ENCODE measurements at regions not wholly inside any gene's neighbourhood (a gene's known extent, or its start where the extent isn't known, plus 50 kb on each side); places are given as distances from the start of the nearest gene placed in this dataset.

GRCh38 chr1:87833166-87833565 lies 504.5 kb downstream of the LMO4 start:
- no peaks in the 10 kb centered on the region for H3K36me3 Mint-ChIP-seq
- Histone ChIP-seq H3K27me3 (ENCODE audit: insufficient read depth, low read length, poor library complexity, severe bottlenecking) (no peaks in the 10 kb centered on the region), H3K4me1 (ENCODE audit: insufficient read depth, low read length) (no peaks in the 10 kb centered on the region), H3K27ac (ENCODE audit: low read depth, low read length) (no peak overlapping the region), H3K36me3 (ENCODE audit: insufficient read depth, low read length) (no peaks in the 10 kb centered on the region), H3K9me3 (ENCODE audit: low read length) (no peaks in the 10 kb centered on the region), H3K4me3 (ENCODE audit: low read length) (no peak overlapping the region)
- H3K27me3 Mint-ChIP-seq: peaks cover 5 to 11% of the 10 kb centered on the region in 2 donors
- H3K9me3 Mint-ChIP-seq: peaks cover 0 to 2% (median 0%) of the 10 kb centered on the region in 5 donors
- H3K4me3 Mint-ChIP-seq: no peak overlapping the region
- ChIA-PET POLR2A (no interaction called here), CTCF (no interaction called here)
- no peak for DNase-seq
- no peaks in the 10 kb centered on the region for H3K4me1 Mint-ChIP-seq
- H3K27ac Mint-ChIP-seq: no peak overlapping the region

GRCh38 chr1:87834151-87834550 lies 505.5 kb downstream of the LMO4 start:
- Mint-ChIP-seq H3K4me1 (no peaks in the 10 kb centered on the region), H3K4me3 (no peak overlapping the region), H3K27me3 (peaks cover 5 to 7% of the 10 kb centered on the region in 2 donors), H3K27ac (no peak overlapping the region), H3K36me3 (no peaks in the 10 kb centered on the region), H3K9me3 (peaks cover 0 to 2% (median 0%) of the 10 kb centered on the region in 5 donors)
- Histone ChIP-seq H3K27ac (ENCODE audit: low read depth, low read length) (no peak overlapping the region), H3K36me3 (ENCODE audit: insufficient read depth, low read length) (no peaks in the 10 kb centered on the region), H3K4me1 (ENCODE audit: insufficient read depth, low read length) (no peaks in the 10 kb centered on the region), H3K9me3 (ENCODE audit: low read length) (no peaks in the 10 kb centered on the region), H3K4me3 (ENCODE audit: low read length) (no peak overlapping the region), H3K27me3 (ENCODE audit: insufficient read depth, low read length, poor library complexity, severe bottlenecking) (no peaks in the 10 kb centered on the region)
- POLR2A ChIA-PET: no interaction called here
- CTCF ChIA-PET: no interaction called here
- no peak for DNase-seq

GRCh38 chr1:87834941-87835340 lies 506.3 kb downstream of the LMO4 start:
- Mint-ChIP-seq H3K9me3 (peaks cover 0 to 2% (median 0%) of the 10 kb centered on the region in 5 donors), H3K27ac (no peak overlapping the region), H3K36me3 (no peaks in the 10 kb centered on the region), H3K27me3 (peaks cover 5% of the 10 kb centered on the region in 2 donors), H3K4me3 (no peak overlapping the region), H3K4me1 (no peaks in the 10 kb centered on the region)
- Histone ChIP-seq H3K4me3 (ENCODE audit: low read length) (no peak overlapping the region), H3K27me3 (ENCODE audit: insufficient read depth, low read length, poor library complexity, severe bottlenecking) (no peaks in the 10 kb centered on the region), H3K36me3 (ENCODE audit: insufficient read depth, low read length) (no peaks in the 10 kb centered on the region), H3K27ac (ENCODE audit: low read depth, low read length) (no peak overlapping the region), H3K4me1 (ENCODE audit: insufficient read depth, low read length) (no peaks in the 10 kb centered on the region), H3K9me3 (ENCODE audit: low read length) (no peaks in the 10 kb centered on the region)
- POLR2A ChIA-PET: no interaction called here
- no peak for DNase-seq
- CTCF ChIA-PET: no interaction called here

DNA sequence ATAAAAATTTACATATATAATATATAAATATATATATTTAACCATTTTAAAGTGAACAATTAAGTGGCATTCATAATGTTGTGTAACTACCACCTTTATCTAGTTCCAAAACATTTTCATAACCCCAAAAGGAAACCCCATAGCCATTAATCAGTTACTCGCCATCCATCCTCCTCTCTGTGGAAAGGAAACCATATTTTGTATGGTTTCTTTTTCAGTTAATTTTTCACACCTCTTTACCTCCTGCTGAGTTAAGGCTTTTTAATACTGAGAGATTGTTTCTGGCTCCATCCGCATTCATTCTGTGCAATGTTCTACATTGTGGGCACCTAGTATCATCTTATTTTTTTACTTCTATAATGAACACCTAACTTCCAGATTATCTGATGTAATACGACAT lies 512.1 kb downstream of the LMO4 start:
- no peak overlapping the region for H3K4me3 Mint-ChIP-seq
- H3K9me3 ChIP-seq (ENCODE audit: low read length): no peaks in the 10 kb centered on the region
- H3K9me3 Mint-ChIP-seq: no peaks in the 10 kb centered on the region
- H3K4me1 ChIP-seq (ENCODE audit: insufficient read depth, low read length): no peaks in the 10 kb centered on the region
- H3K36me3 Mint-ChIP-seq: no peaks in the 10 kb centered on the region
- no peaks in the 10 kb centered on the region for H3K27me3 ChIP-seq (ENCODE audit: insufficient read depth, low read length, poor library complexity, severe bottlenecking)
- no peak for DNase-seq
- POLR2A ChIA-PET: no interaction called here
- H3K4me3 ChIP-seq (ENCODE audit: low read length): no peak overlapping the region
- H3K27me3 Mint-ChIP-seq: peaks cover 4 to 25% of the 10 kb centered on the region in 2 donors
- no peaks in the 10 kb centered on the region for H3K36me3 ChIP-seq (ENCODE audit: insufficient read depth, low read length)
- H3K4me1 Mint-ChIP-seq: no peaks in the 10 kb centered on the region
- H3K27ac Mint-ChIP-seq: no peak overlapping the region
- no peak overlapping the region for H3K27ac ChIP-seq (ENCODE audit: low read depth, low read length)
- CTCF ChIA-PET: no interaction called here

- Histone ChIP-seq H3K4me3 (ENCODE audit: low read length) (no peak overlapping the region), H3K27ac (ENCODE audit: low read depth, low read length) (no peak overlapping the region), H3K27me3 (ENCODE audit: insufficient read depth, low read length, poor library complexity, severe bottlenecking) (no peaks in the 10 kb centered on the region), H3K36me3 (ENCODE audit: insufficient read depth, low read length) (no peaks in the 10 kb centered on the region), H3K9me3 (ENCODE audit: low read length) (no peaks in the 10 kb centered on the region), H3K4me1 (ENCODE audit: insufficient read depth, low read length) (no peaks in the 10 kb centered on the region)
- Mint-ChIP-seq H3K27ac (no peak overlapping the region), H3K9me3 (no peaks in the 10 kb centered on the region), H3K36me3 (no peaks in the 10 kb centered on the region), H3K4me1 (no peaks in the 10 kb centered on the region), H3K4me3 (no peak overlapping the region), H3K27me3 (peaks cover 4 to 25% of the 10 kb centered on the region in 2 donors)
- DNase-seq: no peak
- POLR2A ChIA-PET: no interaction called here
- CTCF ChIA-PET: no interaction called here
Measured at GRCh38 chr1:87841332-87841731, 512.7 kb downstream of the LMO4 start.

DNA sequence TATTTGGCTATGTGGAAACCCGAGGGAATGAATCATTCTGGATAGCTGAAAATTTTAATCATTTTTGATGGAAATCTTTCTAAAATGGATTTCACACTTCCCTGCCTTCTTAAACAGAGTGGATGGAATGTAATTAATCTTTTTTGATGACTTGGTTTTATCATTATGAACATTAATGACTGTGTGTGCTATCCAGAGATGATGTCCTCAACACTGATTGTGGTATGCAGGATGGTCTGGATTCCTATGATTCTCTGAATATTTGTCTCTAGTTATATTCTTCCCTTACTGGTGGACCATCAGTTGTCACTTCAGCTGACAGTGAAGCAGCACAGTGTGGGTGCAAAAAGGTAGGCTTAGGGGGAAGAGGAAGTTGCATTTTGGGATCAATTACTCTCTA lies 513.5 kb downstream of the LMO4 start:
- no peaks in the 10 kb centered on the region for H3K9me3 ChIP-seq (ENCODE audit: low read length)
- CTCF ChIA-PET: no interaction called here
- Mint-ChIP-seq H3K9me3 (no peaks in the 10 kb centered on the region), H3K4me3 (no peak overlapping the region), H3K27ac (no peak overlapping the region), H3K27me3 (peaks cover 4 to 25% of the 10 kb centered on the region in 2 donors), H3K36me3 (no peaks in the 10 kb centered on the region), H3K4me1 (no peaks in the 10 kb centered on the region)
- no peaks in the 10 kb centered on the region for H3K36me3 ChIP-seq (ENCODE audit: insufficient read depth, low read length)
- no peak overlapping the region for H3K4me3 ChIP-seq (ENCODE audit: low read length)
- no peak overlapping the region for H3K27ac ChIP-seq (ENCODE audit: low read depth, low read length)
- POLR2A ChIA-PET: no interaction called here
- H3K27me3 ChIP-seq (ENCODE audit: insufficient read depth, low read length, poor library complexity, severe bottlenecking): no peaks in the 10 kb centered on the region
- no peaks in the 10 kb centered on the region for H3K4me1 ChIP-seq (ENCODE audit: insufficient read depth, low read length)
- no peak for DNase-seq

DNA sequence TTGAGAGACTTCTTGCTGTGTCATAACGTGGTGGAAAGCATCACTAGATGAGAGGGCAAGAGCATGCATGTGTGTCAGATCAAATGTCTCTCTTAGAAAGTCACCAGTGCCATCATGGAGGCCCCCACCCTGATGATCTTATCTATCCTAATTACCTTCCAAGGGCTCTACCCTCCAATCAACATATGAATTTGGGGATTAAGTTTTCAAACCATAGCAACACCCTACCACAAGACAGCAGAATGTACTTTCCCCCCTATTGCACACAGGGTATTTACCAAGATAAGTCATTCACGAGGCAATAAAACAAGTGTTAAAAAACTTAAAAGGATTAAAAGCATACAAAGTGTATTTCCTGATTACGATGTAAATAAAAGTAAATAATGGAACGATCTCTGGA lies 515.6 kb downstream of the LMO4 start:
- CTCF ChIA-PET: no interaction called here
- Histone ChIP-seq H3K27me3 (ENCODE audit: insufficient read depth, low read length, poor library complexity, severe bottlenecking) (no peaks in the 10 kb centered on the region), H3K4me3 (ENCODE audit: low read length) (no peak overlapping the region), H3K36me3 (ENCODE audit: insufficient read depth, low read length) (no peaks in the 10 kb centered on the region), H3K4me1 (ENCODE audit: insufficient read depth, low read length) (no peaks in the 10 kb centered on the region), H3K9me3 (ENCODE audit: low read length) (no peaks in the 10 kb centered on the region), H3K27ac (ENCODE audit: low read depth, low read length) (no peak overlapping the region)
- no peak for DNase-seq
- H3K4me1 Mint-ChIP-seq: no peaks in the 10 kb centered on the region
- peaks cover 4 to 25% of the 10 kb centered on the region in 2 donors for H3K27me3 Mint-ChIP-seq
- no peak overlapping the region for H3K27ac Mint-ChIP-seq
- POLR2A ChIA-PET: interaction anchor here (0.6 kb wide), 1 partner anchor 16 kb away, joined by 3 read pairs; no protein-coding TSS in a partner anchor
- H3K4me3 Mint-ChIP-seq: no peak overlapping the region
- H3K36me3 Mint-ChIP-seq: no peaks in the 10 kb centered on the region
- H3K9me3 Mint-ChIP-seq: no peaks in the 10 kb centered on the region

DNA sequence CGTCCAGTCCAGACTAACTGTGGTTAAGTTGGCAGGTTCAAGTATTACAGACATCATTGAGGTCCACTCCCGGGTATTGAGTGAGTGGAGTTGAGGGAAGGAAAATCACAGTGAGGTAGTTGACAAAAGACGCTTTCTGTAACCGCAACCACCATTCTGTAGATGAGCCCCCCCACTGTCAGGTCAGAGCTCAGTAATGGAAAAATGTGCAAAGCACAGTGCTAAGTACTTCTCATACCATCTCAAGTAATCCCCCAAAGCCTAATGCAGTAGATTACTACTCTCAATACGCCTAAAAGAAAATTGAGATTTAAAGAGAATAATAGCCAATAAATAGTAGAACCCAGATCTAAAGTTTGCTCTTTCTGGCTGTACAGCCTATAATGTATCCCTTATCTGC lies 522.8 kb downstream of the LMO4 start:
- Mint-ChIP-seq H3K27ac (no peak overlapping the region), H3K4me3 (no peak overlapping the region), H3K9me3 (peaks cover 0 to 2% (median 0%) of the 10 kb centered on the region in 5 donors), H3K4me1 (no peaks in the 10 kb centered on the region), H3K27me3 (peaks cover 0 to 3% of the 10 kb centered on the region in 2 donors), H3K36me3 (no peaks in the 10 kb centered on the region)
- no peaks in the 10 kb centered on the region for H3K27me3 ChIP-seq (ENCODE audit: insufficient read depth, low read length, poor library complexity, severe bottlenecking)
- H3K4me1 ChIP-seq (ENCODE audit: insufficient read depth, low read length): no peaks in the 10 kb centered on the region
- H3K36me3 ChIP-seq (ENCODE audit: insufficient read depth, low read length): no peaks in the 10 kb centered on the region
- no peaks in the 10 kb centered on the region for H3K9me3 ChIP-seq (ENCODE audit: low read length)
- POLR2A ChIA-PET: no interaction called here
- no peak overlapping the region for H3K4me3 ChIP-seq (ENCODE audit: low read length)
- CTCF ChIA-PET: no interaction called here
- DNase-seq: no peak
- H3K27ac ChIP-seq (ENCODE audit: low read depth, low read length): no peak overlapping the region

Data from CD8-positive, alpha-beta memory T cell (primary cell).